Tibial nerve (tissue), 4 donors: ENCODE measurements at regions not wholly inside any gene's neighbourhood (a gene's known extent, or its start where the extent isn't known, plus 50 kb on each side); places are given as distances from the start of the nearest gene placed in this dataset.

Experiments used
- DNase-seq, 2 donors: peaks; one replicate each; pipeline ENCODE4 v3.0.0-alpha.2; 2019; ENCODE audit warnings: low spot score in 2 of 2
- H3K27ac ChIP-seq, 4 donors: fragments of 200-600 bp; sonication (generic) in 3 of 4; one replicate each; pipeline ENCODE4 v1.5.1; 2017 to 2019; ENCODE audit warnings: mild to moderate bottlenecking in 1 of 4
- H3K27me3 ChIP-seq, 2 donors: fragments of 200-600 bp; sonication (generic) in 1 of 2; one replicate each; pipeline versions ENCODE4 v1.5.1 to v1.6.0; 2017 to 2019
- H3K36me3 ChIP-seq, 3 donors: fragments of 200-600 bp; sonication (generic); one replicate each; pipeline ENCODE4 v1.5.1; 2018 to 2019
- H3K4me1 ChIP-seq, 4 donors: fragments of 200-600 bp; sonication (generic) in 3 of 4; one replicate each; pipeline ENCODE4 v1.5.1; 2017 to 2019
- H3K4me3 ChIP-seq, 4 donors: fragments of 200-600 bp; sonication (generic) in 3 of 4; one replicate each; pipeline ENCODE4 v1.5.1; 2017 to 2019; ENCODE audit warnings: mild to moderate bottlenecking in 1 of 4, moderate library complexity in 1 of 4
- H3K9me3 ChIP-seq, 4 donors: fragments of 200-600 bp; sonication (generic) in 3 of 4; one replicate each; pipeline ENCODE4 v1.5.1; 2017 to 2019
- EP300 ChIP-seq, 2 donors: sonication (generic); formaldehyde crosslinking; IDR thresholded peaks; one replicate each; pipeline ENCODE4 v1.6.1; 2017; ENCODE audit warnings: antibody characterized with exemption in 2 of 2, mild to moderate bottlenecking in 1 of 2
- POLR2A ChIP-seq, 2 donors: fragments of 450-650 bp; IDR thresholded peaks; one replicate each; pipeline ENCODE4 v1.6.1; 2017; ENCODE audit warnings: antibody characterized with exemption in 2 of 2, mild to moderate bottlenecking in 2 of 2, moderate library complexity in 2 of 2
- WGBS, 2 donors: methylation state at CpG; one replicate each; pipeline ENCODE4 v1.1.5; 2018; 5-methylcytosine and 5-hydroxymethylcytosine counted together
- TF ChIP-seq, protein P1 (sequence below), 5 experiments: fragments of 200-600 bp in 3 of 5; fragments of 450-650 bp in 2 of 5; sonication (generic) in 3 of 5; IDR thresholded peaks; one replicate each; pipeline ENCODE4 v1.5.1; 2016 to 2019; ENCODE audit warnings: antibody characterized with exemption in 5 of 5, mild to moderate bottlenecking in 3 of 5, moderate library complexity in 2 of 5

DNA sequence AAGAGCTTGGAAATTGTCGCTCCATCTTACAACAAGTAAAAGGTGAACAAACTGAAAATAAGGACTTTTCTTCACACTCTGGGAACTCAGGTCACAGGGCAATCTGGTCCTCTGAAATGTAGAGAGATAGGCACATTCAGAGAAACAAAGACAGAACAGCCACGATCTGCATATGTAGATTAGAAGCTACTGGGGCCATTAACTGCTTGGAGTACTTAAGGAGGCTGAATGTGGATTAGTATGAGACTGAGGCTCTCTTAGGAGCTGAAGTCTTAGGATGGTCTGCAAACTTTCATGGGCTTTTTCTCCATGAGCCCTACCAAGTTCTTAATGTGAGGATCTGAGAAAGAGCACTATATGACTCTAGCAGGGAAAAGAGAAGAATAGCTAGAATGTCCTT is 265.3 kb upstream of the NXPH2 start:
- no peaks in the 10 kb centered on the region for H3K9me3 ChIP-seq
- no peak overlapping the region for H3K27ac ChIP-seq
- 61 to 74% methylated on average over 2 of the region's 2 CpGs for WGBS, 2 donors
- H3K4me1 ChIP-seq, result no peaks in the 10 kb centered on the region
- no peak overlapping the region for H3K4me3 ChIP-seq
- DNase-seq, result no peak
- no peaks in the 10 kb centered on the region for H3K27me3 ChIP-seq
- no peak for TF ChIP-seq EP300 (IDR thresholded peaks at IDR 0.05)
- TF ChIP-seq, protein P1, sequence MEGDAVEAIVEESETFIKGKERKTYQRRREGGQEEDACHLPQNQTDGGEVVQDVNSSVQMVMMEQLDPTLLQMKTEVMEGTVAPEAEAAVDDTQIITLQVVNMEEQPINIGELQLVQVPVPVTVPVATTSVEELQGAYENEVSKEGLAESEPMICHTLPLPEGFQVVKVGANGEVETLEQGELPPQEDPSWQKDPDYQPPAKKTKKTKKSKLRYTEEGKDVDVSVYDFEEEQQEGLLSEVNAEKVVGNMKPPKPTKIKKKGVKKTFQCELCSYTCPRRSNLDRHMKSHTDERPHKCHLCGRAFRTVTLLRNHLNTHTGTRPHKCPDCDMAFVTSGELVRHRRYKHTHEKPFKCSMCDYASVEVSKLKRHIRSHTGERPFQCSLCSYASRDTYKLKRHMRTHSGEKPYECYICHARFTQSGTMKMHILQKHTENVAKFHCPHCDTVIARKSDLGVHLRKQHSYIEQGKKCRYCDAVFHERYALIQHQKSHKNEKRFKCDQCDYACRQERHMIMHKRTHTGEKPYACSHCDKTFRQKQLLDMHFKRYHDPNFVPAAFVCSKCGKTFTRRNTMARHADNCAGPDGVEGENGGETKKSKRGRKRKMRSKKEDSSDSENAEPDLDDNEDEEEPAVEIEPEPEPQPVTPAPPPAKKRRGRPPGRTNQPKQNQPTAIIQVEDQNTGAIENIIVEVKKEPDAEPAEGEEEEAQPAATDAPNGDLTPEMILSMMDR (IDR thresholded peaks at IDR 0.05), result no peak
- TF ChIP-seq POLR2A (IDR thresholded peaks at IDR 0.05), result no peak
- H3K36me3 ChIP-seq, result no peaks in the 10 kb centered on the region

DNA sequence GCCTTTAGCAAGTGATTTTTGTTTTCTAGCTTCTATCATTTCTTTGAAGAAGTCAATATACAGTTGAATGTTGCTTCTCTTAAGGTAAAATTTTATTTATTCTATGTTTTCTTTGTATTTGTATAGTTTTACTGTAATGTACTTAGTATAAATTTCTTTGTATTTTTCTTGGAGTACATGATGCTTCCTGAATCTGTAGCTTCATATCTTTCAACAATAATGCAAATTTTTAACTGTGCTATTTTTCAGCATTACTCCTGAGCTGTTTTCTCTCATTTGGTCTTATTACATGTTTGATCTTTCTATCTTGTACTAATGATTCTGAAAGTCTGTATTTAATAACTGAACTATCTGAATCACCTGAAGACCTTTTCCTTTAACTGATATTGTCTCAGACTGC is 253.9 kb upstream of the NXPH2 start:
- H3K4me3 ChIP-seq, result no peak overlapping the region
- no peaks in the 10 kb centered on the region for H3K4me1 ChIP-seq
- H3K36me3 ChIP-seq, result no peaks in the 10 kb centered on the region
- no peak for DNase-seq
- no peaks in the 10 kb centered on the region for H3K27me3 ChIP-seq
- no peak overlapping the region for H3K27ac ChIP-seq
- peaks cover 0 to 3% (median 0%) of the 10 kb centered on the region in 4 donors for H3K9me3 ChIP-seq
- TF ChIP-seq EP300 (IDR thresholded peaks at IDR 0.05) (no peak), POLR2A (IDR thresholded peaks at IDR 0.05) (no peak)
- TF ChIP-seq, protein P1 (IDR thresholded peaks at IDR 0.05), result no peak

DNA sequence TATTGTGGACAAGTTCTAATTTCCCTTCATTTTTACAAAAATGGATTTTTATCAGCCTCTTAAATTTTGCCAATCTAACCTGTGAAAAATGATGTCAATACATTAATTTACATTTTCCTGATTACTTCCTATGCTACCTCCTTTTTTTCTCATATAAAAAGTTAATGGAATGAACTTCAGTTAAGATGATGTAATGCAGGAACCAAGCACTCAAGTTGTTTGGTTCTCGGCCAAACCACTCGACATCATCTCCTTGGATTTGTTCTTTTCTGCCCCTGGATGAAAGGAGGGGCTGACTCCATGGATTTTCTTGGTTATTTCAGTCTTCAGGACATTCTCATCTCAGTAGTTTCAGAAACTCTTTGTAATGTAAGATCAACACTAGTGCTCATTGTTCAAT is 253.1 kb upstream of the NXPH2 start:
- DNase-seq, result no peak
- Histone ChIP-seq H3K4me1 (no peaks in the 10 kb centered on the region), H3K9me3 (peaks cover 0 to 3% (median 0%) of the 10 kb centered on the region in 4 donors), H3K36me3 (no peaks in the 10 kb centered on the region), H3K27me3 (no peaks in the 10 kb centered on the region), H3K27ac (no peak overlapping the region), H3K4me3 (no peak overlapping the region)
- 25 to 26% methylated on average over 2 of the region's 2 CpGs for WGBS, 2 donors
- TF ChIP-seq, protein P1 (IDR thresholded peaks at IDR 0.05), result no peak
- TF ChIP-seq EP300 (IDR thresholded peaks at IDR 0.05), result no peak
- TF ChIP-seq POLR2A (IDR thresholded peaks at IDR 0.05), result no peak

DNA sequence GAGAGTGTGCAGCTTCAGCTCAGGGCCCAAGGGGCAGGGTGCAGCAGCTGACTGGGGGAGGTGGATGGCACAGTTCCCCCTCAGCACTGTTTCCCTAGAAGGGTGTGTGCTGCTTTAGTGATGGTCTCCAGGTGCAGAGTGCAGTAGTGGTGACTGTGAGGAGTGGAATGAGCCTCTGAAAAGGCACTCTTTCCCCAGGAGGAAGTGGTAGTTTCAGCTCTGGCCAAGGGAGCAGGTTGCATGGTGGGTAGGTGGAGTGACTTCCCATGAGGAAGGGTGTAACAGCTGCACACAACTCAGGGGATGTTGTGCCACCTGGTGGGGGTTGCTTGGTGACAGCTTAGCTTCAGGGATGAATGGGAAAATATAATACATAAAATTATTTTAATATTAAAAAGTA is 251.5 kb upstream of the NXPH2 start:
- DNase-seq, result no peak
- Histone ChIP-seq H3K27ac (no peak overlapping the region), H3K4me1 (no peaks in the 10 kb centered on the region), H3K27me3 (no peaks in the 10 kb centered on the region), H3K4me3 (no peak overlapping the region), H3K36me3 (no peaks in the 10 kb centered on the region), H3K9me3 (peaks cover 0 to 3% (median 0%) of the 10 kb centered on the region in 4 donors)
- no peak for TF ChIP-seq EP300 (IDR thresholded peaks at IDR 0.05)
- TF ChIP-seq, protein P1 (IDR thresholded peaks at IDR 0.05), result no peak
- TF ChIP-seq POLR2A (IDR thresholded peaks at IDR 0.05), result no peak

DNA sequence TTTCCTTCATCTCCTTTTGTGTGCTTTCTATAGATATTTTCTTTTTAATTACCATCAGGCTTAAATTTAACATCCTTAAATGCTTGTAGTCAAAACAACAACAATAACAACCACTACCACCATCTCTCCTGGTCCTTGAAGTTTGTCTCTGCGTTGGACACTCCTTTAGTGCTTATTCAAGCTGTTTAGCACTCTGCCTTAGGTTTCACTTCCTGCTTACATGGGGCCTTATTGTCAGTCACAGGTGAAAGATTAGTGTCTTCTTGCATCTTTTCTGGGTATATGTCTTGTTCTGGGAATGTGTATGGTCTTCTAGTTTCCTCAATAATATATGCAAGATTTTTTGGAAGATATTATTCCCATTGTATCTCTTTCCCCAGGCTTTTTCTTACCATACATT is 240.1 kb upstream of the NXPH2 start:
- WGBS, 2 donors, result 78 to 84% methylated on average over 1 of the region's 1 CpG
- Histone ChIP-seq H3K4me3 (no peak overlapping the region), H3K27me3 (no peaks in the 10 kb centered on the region), H3K36me3 (no peaks in the 10 kb centered on the region), H3K9me3 (peaks cover 0 to 23% (median 0%) of the 10 kb centered on the region in 4 donors), H3K4me1 (no peaks in the 10 kb centered on the region), H3K27ac (no peak overlapping the region)
- no peak for DNase-seq
- TF ChIP-seq POLR2A (IDR thresholded peaks at IDR 0.05) (no peak), EP300 (IDR thresholded peaks at IDR 0.05) (no peak)
- TF ChIP-seq, protein P1 (IDR thresholded peaks at IDR 0.05), result no peak
